Osteocyte (in vitro differentiated cells): ENCODE measurements at regions not wholly inside any gene's neighbourhood (a gene's known extent, or its start where the extent isn't known, plus 50 kb on each side); places are given as distances from the start of the nearest gene placed in this dataset.

Source experiments
- DNase-seq: peaks from one replicate; pipeline ENCODE4 v3.0.0; 2021; ENCODE audit warnings: mixed read lengths; ENCODE audit not compliant: unreplicated experiment; ENCODE audit errors: extremely low spot score
- H3K27ac Mint-ChIP-seq: one replicate; pipeline ENCODE4 v1.8.0; 2021; ENCODE audit warnings: mild to moderate bottlenecking, mixed read lengths; ENCODE audit not compliant: unreplicated experiment
- H3K27me3 Mint-ChIP-seq: one replicate; pipeline ENCODE4 v1.8.0; 2021; ENCODE audit warnings: mixed read lengths; ENCODE audit not compliant: unreplicated experiment
- H3K36me3 Mint-ChIP-seq: one replicate; pipeline ENCODE4 v1.8.0; 2021; ENCODE audit warnings: mixed read lengths; ENCODE audit not compliant: unreplicated experiment
- H3K4me1 Mint-ChIP-seq: one replicate; pipeline ENCODE4 v1.8.0; 2021; ENCODE audit warnings: mixed read lengths; ENCODE audit not compliant: unreplicated experiment
- H3K4me3 Mint-ChIP-seq: one replicate; pipeline ENCODE4 v1.8.0; 2021; ENCODE audit warnings: mild to moderate bottlenecking, moderate library complexity, mixed read lengths; ENCODE audit not compliant: unreplicated experiment
- H3K9me3 Mint-ChIP-seq: one replicate; pipeline ENCODE4 v1.8.0; 2021; ENCODE audit warnings: mixed read lengths; ENCODE audit not compliant: unreplicated experiment
- CTCF ChIP-seq: fragments of 200-600 bp; sonication (generic); IDR thresholded peaks from 2 replicates; pipeline ENCODE4 v1.5.0; 2021; ENCODE audit warnings: antibody characterized with exemption, mild to moderate bottlenecking, moderate library complexity

- Mint-ChIP-seq H3K27me3 (peaks cover 3% of the 10 kb centered on the region), H3K4me1 (no peaks in the 10 kb centered on the region), H3K9me3 (no peaks in the 10 kb centered on the region), H3K27ac (no peak overlapping the region), H3K4me3 (no peak overlapping the region), H3K36me3 (no peaks in the 10 kb centered on the region)
- peak; percentile 67 for DNase-seq
- TF ChIP-seq CTCF, result no peak
Measured at GRCh38 chr1:30600706-30601105, 122.7 kb downstream of the MATN1 start.

- H3K4me1 Mint-ChIP-seq, result no peaks in the 10 kb centered on the region
- no peak overlapping the region for H3K4me3 Mint-ChIP-seq
- DNase-seq, result peak; percentile 73
- TF ChIP-seq CTCF, result no peak
- H3K9me3 Mint-ChIP-seq, result no peaks in the 10 kb centered on the region
- H3K27ac Mint-ChIP-seq, result no peak overlapping the region
- peaks cover 3% of the 10 kb centered on the region for H3K27me3 Mint-ChIP-seq
- H3K36me3 Mint-ChIP-seq, result no peaks in the 10 kb centered on the region
Measured at GRCh38 chr1:30600258-30600657, 123.1 kb downstream of the MATN1 start.

GRCh38 chr1:30599721-30600120 is 123.7 kb downstream of the MATN1 start:
- no peak overlapping the region for H3K4me3 Mint-ChIP-seq
- peak; percentile 69 for DNase-seq
- H3K9me3 Mint-ChIP-seq, result no peaks in the 10 kb centered on the region
- H3K27ac Mint-ChIP-seq, result no peak overlapping the region
- peaks cover 5% of the 10 kb centered on the region for H3K27me3 Mint-ChIP-seq
- TF ChIP-seq CTCF, result no peak
- H3K4me1 Mint-ChIP-seq, result no peaks in the 10 kb centered on the region
- no peaks in the 10 kb centered on the region for H3K36me3 Mint-ChIP-seq

- Mint-ChIP-seq H3K4me1 (no peaks in the 10 kb centered on the region), H3K4me3 (no peak overlapping the region), H3K36me3 (no peaks in the 10 kb centered on the region), H3K9me3 (no peaks in the 10 kb centered on the region), H3K27me3 (peaks cover 7% of the 10 kb centered on the region), H3K27ac (no peak overlapping the region)
- DNase-seq, result peak; percentile 65
- no peak for TF ChIP-seq CTCF
Measured at GRCh38 chr1:30598571-30599114, 124.7 kb downstream of the MATN1 start.

GRCh38 chr1:30597711-30598110 is 125.7 kb downstream of the MATN1 start:
- peak; percentile 82 for DNase-seq
- Mint-ChIP-seq H3K36me3 (no peaks in the 10 kb centered on the region), H3K9me3 (no peaks in the 10 kb centered on the region), H3K4me1 (no peaks in the 10 kb centered on the region), H3K27ac (no peak overlapping the region), H3K27me3 (peaks cover 4% of the 10 kb centered on the region), H3K4me3 (no peak overlapping the region)
- no peak for TF ChIP-seq CTCF
